Esophagus squamous epithelium (tissue), 4 donors: ENCODE measurements at regions not wholly inside any gene's neighbourhood (a gene's known extent, or its start where the extent isn't known, plus 50 kb on each side); places are given as distances from the start of the nearest gene placed in this dataset.

Experiments
- POLR2A ChIP-seq, 4 donors: fragments of 450-650 bp; IDR thresholded peaks; one replicate each; pipeline ENCODE4 v1.6.1; 2017; ENCODE audit warnings: antibody characterized with exemption in 4 of 4, mild to moderate bottlenecking in 4 of 4, moderate library complexity in 3 of 4
- TF ChIP-seq, protein P1 (sequence below), 6 experiments: fragments of 450-650 bp in 4 of 6; fragments of 200-600 bp in 2 of 6; sonication (generic) in 2 of 6; IDR thresholded peaks; one replicate each; pipeline ENCODE4 v1.5.1; 2016 to 2019; ENCODE audit warnings: antibody characterized with exemption in 6 of 6, mild to moderate bottlenecking in 4 of 6, moderate library complexity in 4 of 6

DNA sequence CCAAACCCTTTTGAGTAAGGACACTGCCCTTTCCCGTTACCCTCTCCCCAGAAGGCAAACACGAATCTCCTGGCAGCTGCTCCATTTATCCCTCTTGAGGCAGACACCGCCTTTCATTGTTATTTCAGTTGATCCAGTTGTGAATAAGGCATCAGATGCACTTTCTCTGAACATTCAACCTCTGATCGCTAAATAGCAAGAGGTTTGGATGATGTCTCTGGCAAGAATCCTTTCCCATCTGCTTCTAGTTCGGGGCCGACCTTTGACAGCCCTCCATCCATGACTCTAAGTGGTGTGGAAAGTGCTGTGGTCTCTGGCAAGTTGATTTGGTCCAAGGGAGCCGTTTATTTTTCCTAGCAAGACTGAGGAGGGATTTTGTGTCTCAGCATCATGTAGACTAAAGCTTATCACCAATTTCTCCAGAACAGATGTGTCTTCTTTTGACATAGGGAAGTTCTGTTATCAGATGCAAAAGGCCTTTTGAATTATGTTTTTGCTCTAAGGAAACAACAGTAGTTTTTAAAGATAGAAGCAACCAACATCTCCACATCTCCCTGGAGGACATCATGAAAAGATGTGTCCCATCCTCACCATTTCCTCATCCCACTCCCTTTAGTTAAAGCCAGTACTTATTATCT, 123.6 kb downstream of the CCDC34 start:
- TF ChIP-seq POLR2A (IDR thresholded peaks at IDR 0.05), result no peak
- TF ChIP-seq, protein P1, sequence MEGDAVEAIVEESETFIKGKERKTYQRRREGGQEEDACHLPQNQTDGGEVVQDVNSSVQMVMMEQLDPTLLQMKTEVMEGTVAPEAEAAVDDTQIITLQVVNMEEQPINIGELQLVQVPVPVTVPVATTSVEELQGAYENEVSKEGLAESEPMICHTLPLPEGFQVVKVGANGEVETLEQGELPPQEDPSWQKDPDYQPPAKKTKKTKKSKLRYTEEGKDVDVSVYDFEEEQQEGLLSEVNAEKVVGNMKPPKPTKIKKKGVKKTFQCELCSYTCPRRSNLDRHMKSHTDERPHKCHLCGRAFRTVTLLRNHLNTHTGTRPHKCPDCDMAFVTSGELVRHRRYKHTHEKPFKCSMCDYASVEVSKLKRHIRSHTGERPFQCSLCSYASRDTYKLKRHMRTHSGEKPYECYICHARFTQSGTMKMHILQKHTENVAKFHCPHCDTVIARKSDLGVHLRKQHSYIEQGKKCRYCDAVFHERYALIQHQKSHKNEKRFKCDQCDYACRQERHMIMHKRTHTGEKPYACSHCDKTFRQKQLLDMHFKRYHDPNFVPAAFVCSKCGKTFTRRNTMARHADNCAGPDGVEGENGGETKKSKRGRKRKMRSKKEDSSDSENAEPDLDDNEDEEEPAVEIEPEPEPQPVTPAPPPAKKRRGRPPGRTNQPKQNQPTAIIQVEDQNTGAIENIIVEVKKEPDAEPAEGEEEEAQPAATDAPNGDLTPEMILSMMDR (IDR thresholded peaks at IDR 0.05), result no peak
